22Rv1 (cell line): ENCODE measurements at regions not wholly inside any gene's neighbourhood (a gene's known extent, or its start where the extent isn't known, plus 50 kb on each side); places are given as distances from the start of the nearest gene placed in this dataset.
A peak's percentile ranks its signal among the peaks of the same experiment; 100 is the strongest.

Experiments used
- H3K27ac ChIP-seq: fragments of 450-650 bp; 2 replicates; pipeline ENCODE4 v1.5.1; 2017
- CTCF ChIP-seq: fragments of 450-650 bp; IDR thresholded peaks from 2 replicates; pipeline ENCODE4 v1.5.1; 2017; ENCODE audit warnings: mild to moderate bottlenecking
- ZFX ChIP-seq: fragments of 450-650 bp; IDR thresholded peaks from 2 replicates; pipeline ENCODE4 v1.6.1; 2017; ENCODE audit warnings: antibody characterized with exemption, borderline replicate concordance

DNA sequence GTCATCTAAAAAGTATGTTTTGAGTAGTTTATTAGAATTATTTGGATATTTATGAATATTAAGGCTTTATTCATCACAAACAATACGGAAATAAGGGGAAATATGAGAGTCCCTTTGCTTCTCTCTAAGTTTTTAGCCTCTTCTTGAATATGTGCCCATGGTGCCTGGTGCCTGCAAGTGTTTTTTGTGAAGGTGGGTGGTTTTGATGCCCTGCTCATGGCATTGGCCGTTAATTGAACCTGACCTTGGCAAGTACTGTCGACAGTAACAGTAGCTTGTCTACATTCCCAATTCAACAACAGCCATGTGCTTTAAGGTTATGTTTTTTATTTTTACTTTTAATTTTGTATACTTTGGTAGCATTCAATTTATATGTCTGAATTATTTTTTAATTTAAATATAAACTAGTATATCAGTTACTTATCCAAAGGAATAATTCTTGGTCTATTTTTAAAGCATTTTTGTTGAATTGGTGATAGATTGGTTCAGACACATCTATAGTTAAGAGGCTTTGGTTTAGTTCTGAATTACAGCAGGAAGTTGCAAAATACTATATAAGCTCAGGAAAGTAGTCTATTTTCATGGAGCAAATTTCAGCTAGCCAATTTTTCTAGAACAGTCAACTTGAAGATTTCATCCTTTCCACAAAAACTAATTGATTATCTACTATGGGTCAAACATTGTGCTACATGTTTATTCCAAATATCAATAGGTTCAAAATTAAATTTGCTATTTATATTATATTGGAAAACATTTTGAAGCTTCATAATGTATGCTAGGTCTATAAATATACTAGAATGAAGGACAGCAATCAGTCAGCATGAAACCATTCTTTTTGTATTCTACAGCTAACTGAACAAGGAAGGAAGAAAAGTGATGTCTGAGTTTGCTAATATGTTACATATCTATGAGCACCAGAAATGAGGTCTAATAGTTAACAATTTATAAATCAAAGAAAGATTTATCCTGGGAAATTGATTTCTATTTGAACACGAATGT lies 184.4 kb downstream of the MRPL39 start:
- H3K27ac ChIP-seq: no peak overlapping the region
- no peak for TF ChIP-seq ZFX
- no peak for TF ChIP-seq CTCF

- TF ChIP-seq ZFX (no peak), CTCF (peak; percentile 45)
- no peak overlapping the region for H3K27ac ChIP-seq
These were observed 185.8 kb downstream of the MRPL39 start for GRCh38 chr21:25421321-25422028.

DNA sequence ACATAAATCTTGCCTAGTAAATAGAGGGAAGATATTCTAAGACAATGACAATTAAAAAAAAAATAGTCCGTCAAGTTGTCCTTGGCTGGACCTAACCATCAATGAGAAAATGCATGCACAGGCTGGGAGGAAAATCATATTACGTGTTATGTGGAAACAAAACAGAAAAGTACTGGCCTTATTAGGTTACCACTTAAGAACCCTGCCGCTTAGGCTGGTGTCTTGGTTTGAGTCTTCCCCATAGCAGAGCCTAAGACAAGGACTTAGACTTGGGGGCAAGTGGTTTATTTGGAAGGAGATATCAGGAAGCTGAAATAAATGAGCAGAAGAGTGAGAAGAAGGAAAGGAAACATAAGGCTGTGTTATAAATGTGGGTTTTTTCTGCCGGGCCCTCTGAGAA lies 186.4 kb downstream of the MRPL39 start:
- H3K27ac ChIP-seq: no peak overlapping the region
- TF ChIP-seq ZFX (no peak), CTCF (no peak)

DNA sequence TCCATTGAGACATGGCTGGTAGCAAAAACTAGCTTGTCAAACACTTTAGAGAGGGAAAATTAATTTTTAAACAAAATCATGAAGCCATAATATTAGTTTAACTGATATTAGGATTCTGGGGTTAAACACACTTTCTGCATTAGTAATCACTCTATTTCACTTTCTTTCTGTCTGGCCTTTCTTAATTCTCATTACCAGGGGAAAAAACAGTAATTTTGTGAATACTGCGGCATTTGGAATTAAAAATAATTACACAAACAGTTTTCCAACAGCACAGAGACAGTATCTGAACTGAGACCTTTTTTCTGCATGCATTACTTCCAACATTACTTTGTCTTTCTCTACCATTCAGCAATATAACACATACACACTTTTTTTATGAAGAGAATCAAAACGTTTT lies 190.6 kb downstream of the MRPL39 start:
- H3K27ac ChIP-seq: no peak overlapping the region
- no peak for TF ChIP-seq CTCF

- H3K27ac ChIP-seq: no peak overlapping the region
- TF ChIP-seq CTCF (no peak), ZFX (no peak)
These were observed 195.2 kb downstream of the MRPL39 start for GRCh38 chr21:25412100-25412499.

- TF ChIP-seq CTCF: no peak
- TF ChIP-seq ZFX: no peak
- no peak overlapping the region for H3K27ac ChIP-seq
These were observed 197.3 kb downstream of the MRPL39 start for GRCh38 chr21:25409978-25410377.

- no peak for TF ChIP-seq ZFX
- TF ChIP-seq CTCF: no peak
- no peak overlapping the region for H3K27ac ChIP-seq
These were observed 198.6 kb downstream of the MRPL39 start for GRCh38 chr21:25408666-25409065.
